ENCODE measurements at regions not wholly inside any gene's neighbourhood (a gene's known extent, or its start where the extent isn't known, plus 50 kb on each side); places are given as distances from the start of the nearest gene placed in this dataset.
"Not testable (repeated sequence)": the region's sequence is repeated elsewhere in the genome, so short reads cannot be mapped to it uniquely, and the experiment has no call there.

DNA sequence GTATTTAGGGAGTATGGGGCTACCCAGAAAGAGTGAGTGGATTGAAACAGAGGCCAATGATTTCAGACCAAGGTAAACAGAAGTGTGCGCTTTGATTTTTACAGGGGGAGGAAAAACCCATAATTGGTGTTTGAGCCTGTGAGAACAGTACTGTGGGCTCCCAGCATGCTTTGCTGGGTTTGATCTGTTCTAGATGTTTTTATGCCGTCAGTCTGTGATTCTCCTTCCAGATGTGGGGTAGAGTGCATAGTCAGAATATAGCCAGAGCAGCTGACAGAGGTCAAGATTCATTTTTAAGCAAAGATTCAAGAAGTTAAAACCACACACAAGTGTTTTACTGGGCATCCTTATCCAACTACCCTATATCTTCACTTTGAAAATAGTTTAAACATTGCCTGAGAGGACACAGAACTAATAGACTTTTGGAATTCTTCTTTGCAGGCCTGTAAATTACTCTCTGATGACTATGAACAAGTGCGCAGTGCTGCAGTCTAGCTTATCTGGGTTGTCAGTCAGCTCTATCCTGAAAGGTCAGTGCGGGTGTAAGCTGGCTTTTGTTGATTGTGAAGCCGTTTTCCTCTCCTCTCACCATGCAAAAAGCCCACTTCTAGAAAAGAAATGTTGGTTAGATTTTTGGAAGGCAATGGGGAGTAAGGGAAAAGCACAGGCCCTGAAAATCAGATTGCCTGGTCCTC, 216.2 kb upstream of the VKORC1L1 start:
- H3K36me3 ChIP-seq (ENCODE audit: control insufficient read depth in 2 of 2, insufficient read depth in 2 of 2, low read length in 2 of 2); H3K9ac ChIP-seq (ENCODE audit: low read depth in 1 of 2, low read length in 2 of 2); H3K27me3 ChIP-seq (ENCODE audit: control insufficient read depth in 2 of 2, insufficient read depth in 2 of 2, low read length in 2 of 2); H3K4me3 ChIP-seq (ENCODE audit: low read length in 2 of 2); H3K4me1 ChIP-seq (ENCODE audit: control insufficient read depth in 2 of 2, insufficient read depth in 2 of 2, low read length in 2 of 2); H3K9me3 ChIP-seq (ENCODE audit: control insufficient read depth in 2 of 2, low read length in 2 of 2); H3K27ac ChIP-seq (ENCODE audit: low read depth in 2 of 2, low read length in 2 of 2): not testable (repeated sequence)

DNA sequence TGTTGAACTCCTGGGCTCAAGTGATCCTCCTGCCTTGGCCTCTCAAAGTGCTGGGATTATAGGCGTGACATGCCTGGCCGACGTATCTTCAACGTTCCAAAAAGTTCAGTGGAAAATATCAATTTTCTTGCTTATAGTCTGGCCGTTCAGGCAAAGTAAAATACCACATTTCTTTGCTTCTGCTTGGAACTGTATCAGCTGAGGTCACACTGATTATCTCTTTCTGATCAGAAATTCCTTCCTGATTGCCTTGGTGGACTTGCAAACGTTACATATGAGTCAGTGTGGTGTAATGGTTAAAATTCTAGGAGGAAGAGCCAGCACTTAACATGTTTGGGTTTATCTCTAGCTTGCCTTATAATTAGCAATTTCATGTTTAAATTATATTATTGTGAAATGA, 189.5 kb upstream of the VKORC1L1 start:
- H3K36me3 ChIP-seq (ENCODE audit: control insufficient read depth in 2 of 2, insufficient read depth in 2 of 2, low read length in 2 of 2); H3K4me1 ChIP-seq (ENCODE audit: control insufficient read depth in 2 of 2, insufficient read depth in 2 of 2, low read length in 2 of 2); H3K9ac ChIP-seq (ENCODE audit: low read depth in 1 of 2, low read length in 2 of 2); H3K27me3 ChIP-seq (ENCODE audit: control insufficient read depth in 2 of 2, insufficient read depth in 2 of 2, low read length in 2 of 2); H3K9me3 ChIP-seq (ENCODE audit: control insufficient read depth in 2 of 2, low read length in 2 of 2); H3K27ac ChIP-seq (ENCODE audit: low read depth in 2 of 2, low read length in 2 of 2); H3K4me3 ChIP-seq (ENCODE audit: low read length in 2 of 2): not testable (repeated sequence)

- not testable (repeated sequence) for H3K4me3 ChIP-seq (ENCODE audit: low read length in 2 of 2); H3K36me3 ChIP-seq (ENCODE audit: control insufficient read depth in 2 of 2, insufficient read depth in 2 of 2, low read length in 2 of 2); H3K4me1 ChIP-seq (ENCODE audit: control insufficient read depth in 2 of 2, insufficient read depth in 2 of 2, low read length in 2 of 2); H3K27me3 ChIP-seq (ENCODE audit: control insufficient read depth in 2 of 2, insufficient read depth in 2 of 2, low read length in 2 of 2); H3K9me3 ChIP-seq (ENCODE audit: control insufficient read depth in 2 of 2, low read length in 2 of 2); H3K27ac ChIP-seq (ENCODE audit: low read depth in 2 of 2, low read length in 2 of 2); H3K9ac ChIP-seq (ENCODE audit: low read depth in 1 of 2, low read length in 2 of 2)
These were observed 173.7 kb upstream of the VKORC1L1 start for GRCh38 chr7:65699026-65699714.

- not testable (repeated sequence) for H3K27me3 ChIP-seq (ENCODE audit: control insufficient read depth in 2 of 2, insufficient read depth in 2 of 2, low read length in 2 of 2); H3K9ac ChIP-seq (ENCODE audit: low read depth in 1 of 2, low read length in 2 of 2); H3K9me3 ChIP-seq (ENCODE audit: control insufficient read depth in 2 of 2, low read length in 2 of 2); H3K36me3 ChIP-seq (ENCODE audit: control insufficient read depth in 2 of 2, insufficient read depth in 2 of 2, low read length in 2 of 2); H3K27ac ChIP-seq (ENCODE audit: low read depth in 2 of 2, low read length in 2 of 2); H3K4me3 ChIP-seq (ENCODE audit: low read length in 2 of 2); H3K4me1 ChIP-seq (ENCODE audit: control insufficient read depth in 2 of 2, insufficient read depth in 2 of 2, low read length in 2 of 2)
These were observed 173.0 kb upstream of the VKORC1L1 start for GRCh38 chr7:65699715-65700356.

GRCh38 chr7:65719123-65719798, 153.6 kb upstream of the VKORC1L1 start:
- H3K4me3 ChIP-seq (ENCODE audit: low read length in 2 of 2); H3K9ac ChIP-seq (ENCODE audit: low read depth in 1 of 2, low read length in 2 of 2); H3K4me1 ChIP-seq (ENCODE audit: control insufficient read depth in 2 of 2, insufficient read depth in 2 of 2, low read length in 2 of 2); H3K27ac ChIP-seq (ENCODE audit: low read depth in 2 of 2, low read length in 2 of 2); H3K9me3 ChIP-seq (ENCODE audit: control insufficient read depth in 2 of 2, low read length in 2 of 2); H3K36me3 ChIP-seq (ENCODE audit: control insufficient read depth in 2 of 2, insufficient read depth in 2 of 2, low read length in 2 of 2); H3K27me3 ChIP-seq (ENCODE audit: control insufficient read depth in 2 of 2, insufficient read depth in 2 of 2, low read length in 2 of 2): not testable (repeated sequence)

DNA sequence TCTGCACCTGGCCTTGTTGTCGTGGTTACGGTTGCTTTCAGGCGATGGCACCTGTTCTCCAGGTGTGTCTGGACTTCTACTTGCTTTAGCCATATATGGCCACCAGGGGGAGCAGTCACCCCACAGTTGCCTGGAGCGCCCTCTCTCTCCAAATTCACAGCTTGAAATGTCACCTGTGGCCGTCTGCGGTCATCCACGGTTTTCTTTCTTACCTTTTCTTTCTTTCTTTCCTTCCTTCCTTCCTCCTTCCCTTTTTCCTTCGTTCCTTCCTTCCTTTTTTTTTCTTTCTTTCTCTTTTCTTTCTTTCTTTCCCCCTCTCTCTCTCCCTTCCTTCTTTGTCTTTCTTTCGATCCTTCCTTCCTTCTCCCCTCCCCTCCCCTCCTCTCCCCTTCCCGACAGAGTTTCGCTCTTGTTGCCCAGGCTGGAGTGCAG, 150.5 kb upstream of the VKORC1L1 start:
- no peaks in the 10 kb centered on the region for H3K9me3 ChIP-seq (ENCODE audit: control insufficient read depth in 2 of 2, low read length in 2 of 2)
- H3K27me3 ChIP-seq (ENCODE audit: control insufficient read depth in 2 of 2, insufficient read depth in 2 of 2, low read length in 2 of 2), result no peaks in the 10 kb centered on the region
- no peaks in the 10 kb centered on the region for H3K4me1 ChIP-seq (ENCODE audit: control insufficient read depth in 2 of 2, insufficient read depth in 2 of 2, low read length in 2 of 2)
- peaks cover 0 to 3% of the 10 kb centered on the region in 2 donors for H3K36me3 ChIP-seq (ENCODE audit: control insufficient read depth in 2 of 2, insufficient read depth in 2 of 2, low read length in 2 of 2)
- H3K9ac ChIP-seq (ENCODE audit: low read depth in 1 of 2, low read length in 2 of 2), result no peak overlapping the region
- no peak overlapping the region for H3K4me3 ChIP-seq (ENCODE audit: low read length in 2 of 2)
- H3K27ac ChIP-seq (ENCODE audit: low read depth in 2 of 2, low read length in 2 of 2), result no peak overlapping the region

DNA sequence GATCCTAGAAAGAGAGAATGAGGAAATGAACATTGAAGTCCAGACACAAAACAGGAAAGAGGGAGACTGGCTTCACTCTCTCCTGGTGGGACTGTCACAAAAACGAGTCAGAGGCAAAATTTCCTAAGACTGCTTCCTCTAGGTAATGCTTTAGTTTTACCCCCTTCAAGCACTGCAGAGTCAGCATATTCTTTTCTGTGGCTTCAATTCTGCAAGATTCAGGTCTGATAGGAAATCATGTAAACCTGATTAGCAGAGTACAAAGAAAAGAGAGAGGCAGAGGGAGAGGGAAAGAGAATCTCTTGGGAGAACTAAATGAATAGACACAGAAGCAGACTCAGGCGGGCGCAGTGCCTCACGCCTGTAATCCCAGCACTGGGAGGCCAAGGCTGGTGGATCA, 145.7 kb upstream of the VKORC1L1 start:
- H3K4me1 ChIP-seq (ENCODE audit: control insufficient read depth in 2 of 2, insufficient read depth in 2 of 2, low read length in 2 of 2); H3K27ac ChIP-seq (ENCODE audit: low read depth in 2 of 2, low read length in 2 of 2); H3K9me3 ChIP-seq (ENCODE audit: control insufficient read depth in 2 of 2, low read length in 2 of 2); H3K27me3 ChIP-seq (ENCODE audit: control insufficient read depth in 2 of 2, insufficient read depth in 2 of 2, low read length in 2 of 2); H3K9ac ChIP-seq (ENCODE audit: low read depth in 1 of 2, low read length in 2 of 2); H3K4me3 ChIP-seq (ENCODE audit: low read length in 2 of 2); H3K36me3 ChIP-seq (ENCODE audit: control insufficient read depth in 2 of 2, insufficient read depth in 2 of 2, low read length in 2 of 2): not testable (repeated sequence)

DNA sequence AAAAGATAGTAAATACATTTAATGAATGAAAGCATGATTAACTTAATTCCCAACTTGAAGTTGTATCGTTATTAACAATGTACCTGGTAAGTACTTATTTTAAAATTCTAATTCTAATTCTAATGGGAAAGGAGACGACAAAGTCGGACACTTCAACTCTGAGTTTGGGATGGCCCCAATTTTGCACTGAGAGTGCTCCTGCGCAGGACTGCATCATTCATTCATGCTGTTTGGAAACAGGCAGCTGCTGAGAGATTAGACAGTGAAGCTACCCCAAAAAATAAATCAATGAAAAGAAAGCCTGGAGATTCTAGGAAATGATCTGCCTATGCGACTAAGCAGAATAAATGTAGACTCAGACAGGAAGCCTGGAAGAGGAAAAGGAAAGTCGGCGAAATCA, 141.7 kb upstream of the VKORC1L1 start:
- Histone ChIP-seq H3K4me3 (ENCODE audit: low read length in 2 of 2) (peak overlapping the region; percentile 39 to 53), H3K9ac (ENCODE audit: low read depth in 1 of 2, low read length in 2 of 2) (peak overlapping the region in 1 of 2 donors; percentile 28), H3K27ac (ENCODE audit: low read depth in 2 of 2, low read length in 2 of 2) (no peak overlapping the region), H3K36me3 (ENCODE audit: control insufficient read depth in 2 of 2, insufficient read depth in 2 of 2, low read length in 2 of 2) (peaks cover 0 to 3% of the 10 kb centered on the region in 2 donors), H3K27me3 (ENCODE audit: control insufficient read depth in 2 of 2, insufficient read depth in 2 of 2, low read length in 2 of 2) (no peaks in the 10 kb centered on the region), H3K4me1 (ENCODE audit: control insufficient read depth in 2 of 2, insufficient read depth in 2 of 2, low read length in 2 of 2) (no peaks in the 10 kb centered on the region), H3K9me3 (ENCODE audit: control insufficient read depth in 2 of 2, low read length in 2 of 2) (no peaks in the 10 kb centered on the region)

DNA sequence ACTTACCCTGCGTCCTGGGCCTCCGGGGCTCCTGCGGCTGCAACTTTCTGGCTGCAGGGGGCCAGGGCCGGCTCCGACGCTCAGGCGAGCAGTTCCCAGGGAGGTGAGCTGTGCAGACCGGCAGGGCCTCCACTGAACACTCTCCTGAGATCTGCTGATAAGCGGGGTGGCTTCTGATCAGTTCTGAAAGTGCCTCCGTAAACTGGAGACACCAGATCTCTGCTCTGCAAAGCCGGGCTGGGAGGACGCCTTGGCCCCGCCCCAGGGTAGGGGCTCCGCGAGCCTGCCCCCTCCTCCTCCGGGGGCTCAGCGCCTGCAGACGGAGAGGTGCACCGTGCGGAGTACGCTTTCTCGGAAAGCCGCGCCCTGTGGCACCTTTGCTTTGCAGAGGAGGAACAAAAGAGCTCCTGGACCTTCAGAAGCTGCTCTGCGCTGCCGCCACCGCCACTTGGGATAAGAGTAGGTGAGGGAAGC, 141.3 kb upstream of the VKORC1L1 start:
- Histone ChIP-seq H3K4me1 (ENCODE audit: control insufficient read depth in 2 of 2, insufficient read depth in 2 of 2, low read length in 2 of 2) (no peaks in the 10 kb centered on the region), H3K9me3 (ENCODE audit: control insufficient read depth in 2 of 2, low read length in 2 of 2) (no peaks in the 10 kb centered on the region), H3K27ac (ENCODE audit: low read depth in 2 of 2, low read length in 2 of 2) (no peak overlapping the region), H3K4me3 (ENCODE audit: low read length in 2 of 2) (peak overlapping the region; percentile 39 to 53), H3K36me3 (ENCODE audit: control insufficient read depth in 2 of 2, insufficient read depth in 2 of 2, low read length in 2 of 2) (peaks cover 0 to 1% of the 10 kb centered on the region in 2 donors), H3K27me3 (ENCODE audit: control insufficient read depth in 2 of 2, insufficient read depth in 2 of 2, low read length in 2 of 2) (no peaks in the 10 kb centered on the region), H3K9ac (ENCODE audit: low read depth in 1 of 2, low read length in 2 of 2) (peak overlapping the region in 1 of 2 donors; percentile 28)

DNA sequence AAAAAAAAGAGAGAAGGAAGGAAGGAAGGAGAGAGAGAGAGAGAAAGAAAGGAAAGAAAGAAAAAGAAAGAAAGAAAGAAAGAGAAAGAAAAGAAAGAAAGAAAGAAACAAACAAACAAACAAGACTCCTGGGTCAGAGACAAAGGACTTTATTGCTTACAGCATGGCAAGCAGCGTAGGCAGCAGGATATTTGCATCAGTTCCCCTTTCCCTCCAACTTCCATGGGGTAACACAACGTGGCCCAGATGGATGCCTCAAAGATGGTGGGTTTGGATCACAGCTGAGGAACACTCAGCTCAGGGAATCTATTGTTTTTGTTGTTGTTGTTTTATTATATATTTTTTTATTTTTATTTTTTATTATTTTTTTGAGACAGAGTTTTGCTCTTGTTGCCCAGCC, 128.5 kb upstream of the VKORC1L1 start:
- no peak overlapping the region for H3K27ac ChIP-seq (ENCODE audit: low read depth in 2 of 2, low read length in 2 of 2)
- no peaks in the 10 kb centered on the region for H3K9me3 ChIP-seq (ENCODE audit: control insufficient read depth in 2 of 2, low read length in 2 of 2)

More for the DNA sequence above, 128.5 kb upstream of the VKORC1L1 start:
- Histone ChIP-seq H3K4me1 (ENCODE audit: control insufficient read depth in 2 of 2, insufficient read depth in 2 of 2, low read length in 2 of 2) (peaks cover 0 to 7% of the 10 kb centered on the region in 2 donors), H3K27me3 (ENCODE audit: control insufficient read depth in 2 of 2, insufficient read depth in 2 of 2, low read length in 2 of 2) (no peaks in the 10 kb centered on the region), H3K9ac (ENCODE audit: low read depth in 1 of 2, low read length in 2 of 2) (no peak overlapping the region), H3K4me3 (ENCODE audit: low read length in 2 of 2) (no peak overlapping the region), H3K36me3 (ENCODE audit: control insufficient read depth in 2 of 2, insufficient read depth in 2 of 2, low read length in 2 of 2) (no peaks in the 10 kb centered on the region)
